Stimulated activated CD4-positive, alpha-beta T cell treated with anti-CD3 and anti-CD28 coated beads, Interleukin-4, amount 100 ng/mL, for 48 hours (primary cell): ENCODE measurements at regions not wholly inside any gene's neighbourhood (a gene's known extent, or its start where the extent isn't known, plus 50 kb on each side); places are given as distances from the start of the nearest gene placed in this dataset.

Experiments
- DNase-seq, 2 donors: peaks; one replicate each; pipeline ENCODE4 v3.0.0-alpha.2; 2020; ENCODE audit warnings: low read depth in 2 of 2

GRCh38 chr21:16304174-16305095 lies 574.7 kb downstream of the USP25 start:
- DNase-seq, result no peak

- DNase-seq, result no peak
Observed at GRCh38 chr21:16305686-16306085, 575.9 kb downstream of the USP25 start.

GRCh38 chr21:16307256-16307655 lies 577.5 kb downstream of the USP25 start:
- no peak for DNase-seq

- no peak for DNase-seq
Observed at GRCh38 chr21:16308269-16308668, 578.5 kb downstream of the USP25 start.

- DNase-seq, result no peak
Observed at GRCh38 chr21:16309250-16309971, 579.6 kb downstream of the USP25 start.

- DNase-seq, result no peak
Observed at GRCh38 chr21:16310176-16310575, 580.4 kb downstream of the USP25 start.

GRCh38 chr21:16311229-16311628 lies 581.4 kb downstream of the USP25 start:
- no peak for DNase-seq

- no peak for DNase-seq
Observed at GRCh38 chr21:16312321-16312720, 582.5 kb downstream of the USP25 start.

GRCh38 chr21:16315223-16315622 lies 585.4 kb downstream of the USP25 start:
- no peak for DNase-seq

- DNase-seq, result no peak
Observed at GRCh38 chr21:16318651-16319300, 589.0 kb downstream of the USP25 start.

- no peak for DNase-seq
Observed at GRCh38 chr21:16320110-16320509, 590.3 kb downstream of the USP25 start.

- no peak for DNase-seq
Observed at GRCh38 chr21:16322454-16322853, 592.7 kb downstream of the USP25 start.

GRCh38 chr21:16323596-16323995 lies 593.8 kb downstream of the USP25 start:
- DNase-seq, result no peak

- no peak for DNase-seq
Observed at GRCh38 chr21:16324630-16325029, 594.8 kb downstream of the USP25 start.

GRCh38 chr21:16330082-16330907 lies 600.5 kb downstream of the USP25 start:
- DNase-seq, result no peak

GRCh38 chr21:16330908-16331268 lies 601.1 kb downstream of the USP25 start:
- no peak for DNase-seq

GRCh38 chr21:16337266-16337665 lies 607.5 kb downstream of the USP25 start:
- no peak for DNase-seq

- no peak for DNase-seq
Observed at GRCh38 chr21:16342932-16343331, 613.1 kb downstream of the USP25 start.

GRCh38 chr21:16343776-16344175 lies 614.0 kb downstream of the USP25 start:
- DNase-seq, result no peak

- DNase-seq, result no peak
Observed at GRCh38 chr21:16345757-16346156, 616.0 kb downstream of the USP25 start.

GRCh38 chr21:16347223-16347622 lies 617.4 kb downstream of the USP25 start:
- DNase-seq, result no peak

GRCh38 chr21:16353764-16354163 lies 624.0 kb downstream of the USP25 start:
- DNase-seq, result no peak
